ENCODE measurements at regions not wholly inside any gene's neighbourhood (a gene's known extent, or its start where the extent isn't known, plus 50 kb on each side); places are given as distances from the start of the nearest gene placed in this dataset.

DNA sequence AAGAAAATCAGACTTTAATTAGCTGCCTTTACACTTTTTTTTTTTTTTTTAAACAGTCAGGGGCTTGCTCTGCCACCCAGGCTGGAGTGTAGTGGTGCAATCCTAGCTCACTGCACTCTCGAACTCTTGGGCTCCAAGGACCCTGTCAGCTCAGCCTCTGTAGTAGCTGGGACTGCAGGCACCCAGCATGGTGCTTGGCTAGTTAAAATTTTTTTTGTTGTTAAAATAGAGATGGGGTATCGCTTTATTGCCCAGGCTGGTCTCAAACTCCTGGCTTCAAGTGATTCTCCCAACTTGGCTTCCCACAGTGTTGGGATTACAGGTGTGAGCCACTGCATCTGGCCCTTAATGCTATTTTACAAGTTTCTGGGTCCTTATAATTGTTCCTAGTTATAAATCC lies 359.1 kb downstream of the SPRY1 start:
- TF ChIP-seq, protein P1, sequence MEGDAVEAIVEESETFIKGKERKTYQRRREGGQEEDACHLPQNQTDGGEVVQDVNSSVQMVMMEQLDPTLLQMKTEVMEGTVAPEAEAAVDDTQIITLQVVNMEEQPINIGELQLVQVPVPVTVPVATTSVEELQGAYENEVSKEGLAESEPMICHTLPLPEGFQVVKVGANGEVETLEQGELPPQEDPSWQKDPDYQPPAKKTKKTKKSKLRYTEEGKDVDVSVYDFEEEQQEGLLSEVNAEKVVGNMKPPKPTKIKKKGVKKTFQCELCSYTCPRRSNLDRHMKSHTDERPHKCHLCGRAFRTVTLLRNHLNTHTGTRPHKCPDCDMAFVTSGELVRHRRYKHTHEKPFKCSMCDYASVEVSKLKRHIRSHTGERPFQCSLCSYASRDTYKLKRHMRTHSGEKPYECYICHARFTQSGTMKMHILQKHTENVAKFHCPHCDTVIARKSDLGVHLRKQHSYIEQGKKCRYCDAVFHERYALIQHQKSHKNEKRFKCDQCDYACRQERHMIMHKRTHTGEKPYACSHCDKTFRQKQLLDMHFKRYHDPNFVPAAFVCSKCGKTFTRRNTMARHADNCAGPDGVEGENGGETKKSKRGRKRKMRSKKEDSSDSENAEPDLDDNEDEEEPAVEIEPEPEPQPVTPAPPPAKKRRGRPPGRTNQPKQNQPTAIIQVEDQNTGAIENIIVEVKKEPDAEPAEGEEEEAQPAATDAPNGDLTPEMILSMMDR (IDR thresholded peaks at IDR 0.05; ENCODE audit: low read depth, low read length) = no peak
- DNase-seq (ENCODE audit: low read depth in 2 of 2) = no peak

DNA sequence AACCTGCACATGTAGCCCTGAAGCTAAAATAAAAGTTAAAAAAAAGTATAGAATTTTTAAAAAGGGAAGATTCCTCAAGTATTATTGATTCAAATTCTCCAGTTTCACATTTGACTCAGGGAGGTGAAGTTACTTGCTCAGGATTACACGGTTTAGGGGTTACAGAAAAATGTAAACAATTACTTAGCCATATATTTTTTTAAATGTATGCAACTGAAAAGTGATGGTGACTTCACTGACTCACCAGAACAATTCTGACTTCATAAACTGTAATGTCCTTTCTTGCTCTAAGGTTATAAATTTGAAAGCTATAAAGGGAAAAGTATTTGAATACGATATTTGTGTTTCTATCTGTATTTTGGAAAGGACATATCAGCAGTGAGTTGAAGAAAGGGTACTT lies 371.2 kb downstream of the SPRY1 start:
- no peak for DNase-seq (ENCODE audit: low read depth in 2 of 2)
- TF ChIP-seq, protein P1 (IDR thresholded peaks at IDR 0.05; ENCODE audit: low read depth, low read length) = no peak
- no peak overlapping the region for H3K4me3 ChIP-seq (replicated peaks in 1 of 2; ENCODE audit: low read depth in 2 of 2, low read length in 2 of 2)

More for the DNA sequence above, 359.1 kb downstream of the SPRY1 start:
- H3K4me3 ChIP-seq (replicated peaks in 1 of 2; ENCODE audit: low read depth in 2 of 2, low read length in 2 of 2) = no peak overlapping the region

DNA sequence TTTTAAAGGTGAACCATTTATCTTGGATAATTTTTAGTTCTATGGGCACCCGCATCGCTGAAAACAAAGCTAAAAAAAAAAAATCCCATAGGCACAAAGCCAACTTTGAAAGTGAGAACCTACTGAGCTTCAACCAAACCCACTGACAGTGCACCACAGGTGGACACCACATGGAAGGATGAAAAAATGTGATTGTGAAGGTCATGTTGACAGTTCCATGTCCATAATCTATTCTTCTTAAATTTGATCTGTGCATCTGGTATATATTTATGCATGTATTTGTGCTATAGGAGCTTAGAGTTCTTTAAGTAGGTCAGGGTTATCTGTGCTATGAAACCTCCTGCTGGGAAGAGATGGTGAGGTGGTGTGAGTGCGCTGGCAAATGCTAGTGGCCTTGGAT lies 374.3 kb downstream of the SPRY1 start:
- no peak overlapping the region for H3K4me3 ChIP-seq (replicated peaks in 1 of 2; ENCODE audit: low read depth in 2 of 2, low read length in 2 of 2)
- no peak for DNase-seq (ENCODE audit: low read depth in 2 of 2)
- TF ChIP-seq, protein P1 (IDR thresholded peaks at IDR 0.05; ENCODE audit: low read depth, low read length) = no peak

DNA sequence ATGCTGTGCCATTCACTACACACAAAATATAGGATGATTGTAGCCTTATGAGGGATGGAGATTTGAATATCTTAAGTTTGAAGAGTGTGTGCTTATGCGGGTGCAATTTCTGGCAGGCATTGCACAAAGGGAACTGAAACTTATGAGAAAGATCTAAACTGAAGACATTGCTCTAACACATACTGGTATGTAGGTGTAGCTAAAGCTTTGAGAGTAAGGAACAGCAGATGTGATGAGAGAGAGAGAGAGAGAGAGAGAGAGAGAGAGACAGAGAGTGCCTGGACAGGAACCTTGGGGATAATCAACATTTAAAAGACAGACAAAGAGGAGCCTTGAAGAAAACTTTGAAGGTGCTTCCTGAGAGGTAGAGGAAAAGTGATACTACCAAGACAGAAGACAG lies 379.7 kb downstream of the SPRY1 start:
- DNase-seq (ENCODE audit: low read depth in 2 of 2) = no peak
- H3K4me3 ChIP-seq (replicated peaks in 1 of 2; ENCODE audit: low read depth in 2 of 2, low read length in 2 of 2) = no peak overlapping the region
- TF ChIP-seq, protein P1 (IDR thresholded peaks at IDR 0.05; ENCODE audit: low read depth, low read length) = no peak

DNA sequence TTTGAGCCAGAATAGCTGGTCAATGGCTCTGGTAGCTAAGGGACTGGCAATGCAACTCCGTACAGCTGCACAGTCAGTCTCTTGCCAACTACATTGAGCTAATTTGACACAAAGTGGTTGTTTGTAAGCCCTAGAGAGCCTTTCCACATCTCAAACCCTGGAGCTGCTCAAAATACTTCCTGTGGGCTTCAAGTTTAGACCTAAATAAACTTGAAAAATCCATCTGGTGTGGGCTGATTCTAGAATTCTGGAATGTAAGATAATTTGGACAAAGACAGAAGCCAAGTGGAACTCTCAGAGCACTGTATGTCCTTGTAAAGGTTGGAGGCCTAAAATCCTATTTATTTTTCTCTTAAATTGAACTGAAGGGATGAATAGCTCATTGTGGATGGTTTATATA lies 380.8 kb downstream of the SPRY1 start:
- TF ChIP-seq, protein P1 (IDR thresholded peaks at IDR 0.05; ENCODE audit: low read depth, low read length) = no peak

DNA sequence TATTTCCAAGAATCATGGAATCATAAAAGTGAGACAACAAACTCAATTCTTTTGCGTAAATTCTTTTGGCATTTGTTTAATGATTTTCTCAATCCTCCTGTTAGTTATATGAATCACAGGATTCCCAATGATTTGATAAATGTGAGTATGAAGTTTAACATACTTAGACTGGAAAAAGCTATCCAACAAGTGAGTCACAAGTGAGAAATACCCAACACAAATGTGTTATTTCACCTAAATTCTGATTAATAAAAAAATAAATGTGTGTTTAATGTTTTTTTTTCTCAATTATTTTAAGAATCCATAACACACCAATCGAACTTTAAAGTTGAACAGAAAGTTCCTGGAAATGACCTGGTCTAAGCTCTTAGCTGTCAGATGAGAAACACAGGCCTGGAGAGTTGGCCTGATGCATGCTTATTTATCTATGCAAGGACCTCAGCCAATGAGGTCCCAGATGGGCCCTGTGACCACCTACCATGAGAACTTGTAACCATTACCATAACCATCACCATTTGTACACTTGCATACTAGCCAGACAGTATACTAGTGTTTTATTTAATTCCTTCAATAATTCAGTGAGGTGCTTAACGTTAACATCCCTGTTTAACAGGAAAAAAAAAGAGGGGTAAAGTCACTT lies 386.7 kb downstream of the SPRY1 start:
- TF ChIP-seq, protein P1 (IDR thresholded peaks at IDR 0.05; ENCODE audit: low read depth, low read length) = no peak
- no peak overlapping the region for H3K4me3 ChIP-seq (replicated peaks in 1 of 2; ENCODE audit: low read depth in 2 of 2, low read length in 2 of 2)
- DNase-seq (ENCODE audit: low read depth in 2 of 2) = peak; percentile 49 to 63

More for the DNA sequence above, 380.8 kb downstream of the SPRY1 start:
- no peak overlapping the region for H3K4me3 ChIP-seq (replicated peaks in 1 of 2; ENCODE audit: low read depth in 2 of 2, low read length in 2 of 2)
- peak; percentile 41 to 84 for DNase-seq (ENCODE audit: low read depth in 2 of 2)

DNA sequence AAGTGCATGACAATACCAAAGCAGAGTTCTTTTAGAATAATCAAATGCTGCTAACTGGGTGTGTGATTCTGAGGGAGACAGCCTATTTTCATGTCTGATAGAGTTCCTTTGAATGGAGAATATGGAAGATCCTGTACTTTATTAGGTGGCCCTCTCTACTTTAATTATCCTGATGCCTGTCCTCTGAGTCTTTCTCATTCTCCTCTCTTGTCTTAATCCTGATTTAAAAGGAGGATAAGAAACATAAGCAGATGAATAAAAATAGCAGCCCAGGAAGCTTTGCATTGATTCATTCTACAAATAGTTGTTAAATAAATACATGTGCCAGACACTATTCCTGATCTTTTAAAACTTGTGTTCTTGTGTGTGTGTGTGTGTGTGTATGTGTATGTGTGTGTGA lies 387.3 kb downstream of the SPRY1 start:
- peak in 1 of 2 donors; percentile 61 for DNase-seq (ENCODE audit: low read depth in 2 of 2)
- TF ChIP-seq, protein P1 (IDR thresholded peaks at IDR 0.05; ENCODE audit: low read depth, low read length) = no peak
- no peak overlapping the region for H3K4me3 ChIP-seq (replicated peaks in 1 of 2; ENCODE audit: low read depth in 2 of 2, low read length in 2 of 2)
